H1 (cell line): ENCODE measurements at regions not wholly inside any gene's neighbourhood (a gene's known extent, or its start where the extent isn't known, plus 50 kb on each side); places are given as distances from the start of the nearest gene placed in this dataset.

Experiments used
- ASH2L ChIP-seq: fragments of 200-600, 300-600 bp; sonication (generic); IDR thresholded peaks from one replicate; pipeline ENCODE4 v1.7.1; 2017; ENCODE audit warnings: low read length
- ATF2 ChIP-seq: IDR thresholded peaks from 2 replicates; pipeline ENCODE4 v1.6.1; 2012; ENCODE audit warnings: low read length, inconsistent platforms
- CHD7 ChIP-seq: fragments of 300-600 bp; sonication (generic); IDR thresholded peaks from 2 replicates; pipeline ENCODE4 v1.7.1; 2012; ENCODE audit warnings: low read length, moderate library complexity, mild to moderate bottlenecking, inconsistent platforms; ENCODE audit not compliant: insufficient replicate concordance
- E2F6 ChIP-seq: IDR thresholded peaks from 2 replicates; pipeline ENCODE4 v1.6.1; 2012; ENCODE audit warnings: inconsistent platforms
- HDAC2 ChIP-seq, 2 experiments: fragments of 300-600 bp in 1 of 2; sonication (generic) in 1 of 2; IDR thresholded peaks; 2 replicates each; pipeline ENCODE4 v1.6.1; 2011 to 2012; ENCODE audit warnings: low read depth in 2 of 2, low read length in 2 of 2, mild to moderate bottlenecking in 2 of 2, moderate library complexity in 2 of 2, borderline replicate concordance in 1 of 2, inconsistent platforms in 1 of 2
- HDAC6 ChIP-seq: IDR thresholded peaks from one replicate; pipeline ENCODE4 v1.7.1; 2012; ENCODE audit warnings: low read depth, mild to moderate bottlenecking, inconsistent platforms, low read length, moderate library complexity
- MAX ChIP-seq: IDR thresholded peaks from 2 replicates; pipeline ENCODE4 v1.6.1; 2012; ENCODE audit warnings: inconsistent platforms
- TCF12 ChIP-seq: IDR thresholded peaks from 2 replicates; pipeline ENCODE4 v1.6.1; 2011; ENCODE audit warnings: low read depth, mild to moderate bottlenecking, low read length
- TEAD4 ChIP-seq: IDR thresholded peaks from 2 replicates; pipeline ENCODE4 v1.6.1; 2012; ENCODE audit warnings: low read depth, low read length, inconsistent platforms, mixed read lengths

GRCh38 chr13:34376483-34376882, 558.5 kb downstream of the RFC3 start (continued):
- TF ChIP-seq CHD7, result no peak
- no peak for TF ChIP-seq MAX
- no peak for TF ChIP-seq ASH2L
- no peak for TF ChIP-seq TCF12
- TF ChIP-seq TEAD4, result no peak
- TF ChIP-seq E2F6, result no peak
- TF ChIP-seq ATF2, result no peak
- TF ChIP-seq HDAC6, result no peak
- no peak for TF ChIP-seq HDAC2 (IDR thresholded peaks at IDR 0.05; ENCODE audit: borderline replicate concordance in 1 of 2, low read depth in 2 of 2, low read length in 2 of 2)
